K562 (cell line): ENCODE measurements at regions not wholly inside any gene's neighbourhood (a gene's known extent, or its start where the extent isn't known, plus 50 kb on each side); places are given as distances from the start of the nearest gene placed in this dataset.

ENCODE experiments used
- ATAC-seq: fragments of 200-7000 bp; cut with Tn5 transposase; 3 replicates; pipeline ENCODE4 v1.9.1; 2020; ENCODE audit warnings: moderate library complexity
- BruUV-seq: library from RNA; stranded (reverse); fragments of 400-500 nt; replicated peaks from 2 replicates; lab custom pipeline; 2021; lab: Mats Ljungman, UMichigan
- CTCF ChIA-PET: fragments of 300-600 bp; formaldehyde crosslinking; extraction: SDS; loops from one replicate; lab custom pipeline; 2021; ENCODE audit warnings: low intra/inter-chr PET ratio; lab: Yijun Ruan, JAX
- POLR2A ChIA-PET: fragments of 300-600, 350-650 bp; sonication (Branson Sonifier 250); formaldehyde crosslinking; extraction: SDS; loops from one replicate; lab custom pipeline; 2021; ENCODE audit warnings: antibody characterized with exemption, inconsistent platforms; lab: Yijun Ruan, JAX
- DNase-seq, 4 experiments: peaks; one replicate each; pipeline versions ENCODE4 v3.0.0 to v3.0.0-alpha.2; 2011 to 2018; ENCODE audit warnings: low spot score in 3 of 4, mixed read lengths in 3 of 4; ENCODE audit errors: extremely low read depth in 1 of 4
- FAIRE-seq: peaks from 2 replicates; lab custom pipeline; 2011; peaks lifted over from hg19 to GRCh38; lab: Jason Lieb, UNC
- H2AFZ ChIP-seq: 2 replicates; pipeline ENCODE4 v1.6.0; 2011; ENCODE audit warnings: low read depth, low read length, control low read depth, inconsistent platforms
- H3K27ac ChIP-seq: fragments of 200-600 bp; 3 replicates; pipeline ENCODE4 v1.8.0; 2011; ENCODE audit warnings: low read depth, mild to moderate bottlenecking, control low read depth, inconsistent platforms, low read length, moderate library complexity, mixed read lengths; ENCODE audit errors: extremely low read depth
- H3K27me3 ChIP-seq, 2 experiments: fragments of 300-600 bp in 1 of 2; 2 replicates in 1 of 2; 3 replicates in 1 of 2; pipeline versions ENCODE4 v1.6.0 to v1.8.0; 2011; ENCODE audit warnings: inconsistent platforms in 2 of 2, low read length in 2 of 2, mild to moderate bottlenecking in 1 of 2, mixed read lengths in 1 of 2, moderate library complexity in 1 of 2; ENCODE audit not compliant: control insufficient read depth in 2 of 2, insufficient read depth in 2 of 2
- H3K36me3 ChIP-seq: fragments of 300-600 bp; 3 replicates; pipeline ENCODE4 v1.8.0; 2011; ENCODE audit warnings: mild to moderate bottlenecking, low read length, inconsistent platforms; ENCODE audit not compliant: control insufficient read depth, insufficient read depth
- H3K4me1 ChIP-seq, 2 experiments: fragments of 200-600 bp in 1 of 2; replicated peaks in 1 of 2; 2 replicates in 1 of 2; 3 replicates in 1 of 2; pipeline versions ENCODE4 v1.5.1 to v1.8.0; 2011; ENCODE audit warnings: inconsistent platforms in 2 of 2, low read length in 2 of 2, mild to moderate bottlenecking in 1 of 2, mixed read lengths in 1 of 2, moderate library complexity in 1 of 2; ENCODE audit not compliant: control insufficient read depth in 2 of 2, insufficient read depth in 2 of 2
- H3K4me2 ChIP-seq: 2 replicates; pipeline ENCODE4 v1.6.1; 2011; ENCODE audit warnings: low read length, control low read depth, inconsistent platforms, mixed read lengths; ENCODE audit not compliant: insufficient read depth
- H3K4me3 ChIP-seq: fragments of 200-600 bp; sonication (generic), shearing (Covaris generic); 2 replicates; pipeline ENCODE4 v1.5.1; 2016; ENCODE audit warnings: control low read depth, inconsistent platforms
- H3K79me2 ChIP-seq: fragments of 200-600 bp; 3 replicates; pipeline ENCODE4 v1.8.0; 2011; ENCODE audit warnings: low read length, inconsistent platforms; ENCODE audit not compliant: control insufficient read depth, insufficient read depth
- H3K9ac ChIP-seq, 2 experiments: 2 replicates each; pipeline versions ENCODE4 v1.6.0 to v1.6.1; 2011; ENCODE audit warnings: low read depth in 2 of 2, low read length in 2 of 2, control low read depth in 1 of 2, inconsistent platforms in 1 of 2, mild to moderate bottlenecking in 1 of 2, mixed read lengths in 1 of 2; ENCODE audit not compliant: insufficient read depth in 1 of 2
- H3K9me1 ChIP-seq: one replicate; pipeline ENCODE4 v1.6.0; 2011; ENCODE audit warnings: inconsistent platforms, mild to moderate bottlenecking, low read length, moderate library complexity; ENCODE audit not compliant: control insufficient read depth, insufficient read depth
- H3K9me3 ChIP-seq: replicated peaks from 2 replicates; pipeline ENCODE4 v1.5.1; 2011; ENCODE audit warnings: low read depth, low read length, inconsistent platforms; ENCODE audit not compliant: control insufficient read depth, insufficient read depth
- H4K20me1 ChIP-seq: replicated peaks from 2 replicates; pipeline ENCODE4 v1.6.1; 2011; ENCODE audit warnings: low read length, inconsistent platforms, mixed read lengths; ENCODE audit not compliant: control insufficient read depth, insufficient read depth
- HNRNPL ChIP-seq: fragments of 200-400 bp; formaldehyde crosslinking; IDR thresholded peaks from 2 replicates; pipeline ENCODE4 v1.6.1; 2017; ENCODE audit warnings: low read depth, mild to moderate bottlenecking, low read length
- MXD1 ChIP-seq: fragments of 250-450 bp; sonication (Bioruptor Pico); IDR thresholded peaks from 2 replicates; pipeline ENCODE4 v1.8.0; 2021; ENCODE audit warnings: borderline replicate concordance, mild to moderate bottlenecking, moderate library complexity; ENCODE audit not compliant: poor library complexity, severe bottlenecking
- RAD21 ChIP-seq, 2 experiments: fragments of 250-450 bp in 1 of 2; fragments of 450-650 bp in 1 of 2; sonication (Bioruptor Pico) in 1 of 2; formaldehyde crosslinking in 1 of 2; IDR thresholded peaks in 1 of 2; conservative IDR thresholded peaks in 1 of 2; 2 replicates each; pipeline versions ENCODE4 v1.4.0 to v1.8.0; 2020 to 2022; ENCODE audit warnings: mild to moderate bottlenecking in 2 of 2, moderate library complexity in 1 of 2
- ZBTB1 ChIP-seq: sonication (generic); formaldehyde crosslinking; IDR thresholded peaks from 2 replicates; pipeline ENCODE4 v1.8.1; 2023; ENCODE audit warnings: missing genetic modification reagents, low read depth, mild to moderate bottlenecking, borderline replicate concordance
- WGBS: fragments of 100-300 bp; shearing (Covaris generic); methylation state at CpG from one replicate; pipeline ENCODE4 v1.1.6; 2016; ENCODE audit warnings: low coverage, mixed read lengths; ENCODE audit not compliant: insufficient coverage; ENCODE audit errors: missing lambda C conversion rate; 5-methylcytosine and 5-hydroxymethylcytosine counted together
- in situ Hi-C: fragments of 300-500 bp; cut with MboI; formaldehyde crosslinking; loops from 4 replicates; pipeline ENCODE4 v1.15.0; 2018; ENCODE audit warnings: inconsistent platforms, mixed read lengths
- intact Hi-C: fragments of 100-400 bp; cut with micrococcal nuclease; formaldehyde crosslinking; loops from 2 replicates; pipeline ENCODE4 v1.14.2; 2022
- TF ChIP-seq, protein P1 (sequence below): fragments of 200-400 bp; formaldehyde crosslinking; IDR thresholded peaks from 2 replicates; pipeline ENCODE4 v1.6.1; 2017; ENCODE audit warnings: mild to moderate bottlenecking, low read depth, low read length, moderate library complexity

- no peak overlapping the region for H3K9ac ChIP-seq
- H3K27ac ChIP-seq, result no peak overlapping the region
- intact Hi-C loops (no loop called here), in situ Hi-C loops (no loop called here)
- 0% methylated on average over 4 of the region's 4 CpGs for WGBS
- no peak overlapping the region for H2AFZ ChIP-seq
- H3K4me3 ChIP-seq, result no peak overlapping the region
- H4K20me1 ChIP-seq, result no peaks in the 10 kb centered on the region
- POLR2A ChIA-PET, result no interaction called here
- no peaks in the 10 kb centered on the region for H3K4me1 ChIP-seq
- H3K9me3 ChIP-seq, result no peaks in the 10 kb centered on the region
- FAIRE-seq (no peak), DNase-seq (no peak), ATAC-seq (no peak)
- H3K27me3 ChIP-seq, result no peaks in the 10 kb centered on the region
- no TSS peak for BruUV-seq
- H3K79me2 ChIP-seq, result no peaks in the 10 kb centered on the region
- no peak overlapping the region for H3K4me2 ChIP-seq
- TF ChIP-seq ZBTB1 (CRISPR knock-in tag) (no peak), MXD1 (no peak), RAD21 (CRISPR knock-in tag; conservative IDR thresholded peaks at IDR 0.05 in 1 of 2, IDR thresholded peaks at IDR 0.05 in 1 of 2) (peak in 1 of 2 experiments; percentile 26; a peak in 2 of 4 replicates), HNRNPL (no peak)
- TF ChIP-seq, protein P1, sequence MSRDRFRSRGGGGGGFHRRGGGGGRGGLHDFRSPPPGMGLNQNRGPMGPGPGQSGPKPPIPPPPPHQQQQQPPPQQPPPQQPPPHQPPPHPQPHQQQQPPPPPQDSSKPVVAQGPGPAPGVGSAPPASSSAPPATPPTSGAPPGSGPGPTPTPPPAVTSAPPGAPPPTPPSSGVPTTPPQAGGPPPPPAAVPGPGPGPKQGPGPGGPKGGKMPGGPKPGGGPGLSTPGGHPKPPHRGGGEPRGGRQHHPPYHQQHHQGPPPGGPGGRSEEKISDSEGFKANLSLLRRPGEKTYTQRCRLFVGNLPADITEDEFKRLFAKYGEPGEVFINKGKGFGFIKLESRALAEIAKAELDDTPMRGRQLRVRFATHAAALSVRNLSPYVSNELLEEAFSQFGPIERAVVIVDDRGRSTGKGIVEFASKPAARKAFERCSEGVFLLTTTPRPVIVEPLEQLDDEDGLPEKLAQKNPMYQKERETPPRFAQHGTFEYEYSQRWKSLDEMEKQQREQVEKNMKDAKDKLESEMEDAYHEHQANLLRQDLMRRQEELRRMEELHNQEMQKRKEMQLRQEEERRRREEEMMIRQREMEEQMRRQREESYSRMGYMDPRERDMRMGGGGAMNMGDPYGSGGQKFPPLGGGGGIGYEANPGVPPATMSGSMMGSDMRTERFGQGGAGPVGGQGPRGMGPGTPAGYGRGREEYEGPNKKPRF, result no peak
- CTCF ChIA-PET, result no interaction called here
- H3K9me1 ChIP-seq, result no peaks in the 10 kb centered on the region
- no peaks in the 10 kb centered on the region for H3K36me3 ChIP-seq
Observed at GRCh38 chr10:9311702-9312499, 1257.4 kb downstream of the GATA3 start.
